ENCODE measurements at regions not wholly inside any gene's neighbourhood (a gene's known extent, or its start where the extent isn't known, plus 50 kb on each side); places are given as distances from the start of the nearest gene placed in this dataset.

DNA sequence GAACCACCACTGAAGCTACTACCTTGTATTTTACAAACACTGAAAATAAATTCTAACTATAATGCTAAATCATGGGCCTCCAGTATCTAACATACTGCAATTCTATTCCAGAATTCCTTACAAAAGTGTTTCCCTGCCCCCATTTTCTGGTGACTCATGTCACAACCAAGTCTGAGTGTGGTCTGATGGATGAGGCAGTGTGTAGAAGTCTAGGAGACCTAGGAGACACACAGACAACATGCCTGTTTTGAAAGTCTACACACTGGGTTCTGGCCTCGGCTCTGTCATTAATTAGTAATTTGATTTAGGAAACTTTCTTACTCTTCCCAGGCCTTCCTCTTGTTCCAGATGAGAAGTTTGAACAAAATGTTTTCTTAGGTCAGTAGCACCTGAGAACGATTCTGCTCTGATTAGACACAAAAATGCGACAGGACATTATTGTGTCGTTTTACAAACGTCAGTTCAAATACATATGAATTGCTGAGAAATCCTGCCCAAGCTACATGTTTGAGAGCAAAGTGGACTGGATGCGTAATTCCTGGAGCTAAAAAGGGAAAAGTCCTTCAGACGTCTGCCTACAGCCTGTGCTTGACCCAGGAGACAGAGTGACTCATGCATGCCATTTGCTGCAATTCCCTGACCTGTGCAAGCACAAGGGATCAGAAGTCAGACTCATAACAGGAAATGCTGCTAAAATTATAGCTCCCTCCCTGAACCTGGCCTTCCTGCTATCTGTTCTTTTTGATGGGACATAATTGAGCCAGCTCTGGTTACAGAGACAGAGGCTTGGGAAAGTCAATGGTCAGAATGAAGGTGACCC, 494.4 kb downstream of the SOX11 start:
- no peak for FAIRE-seq
- Histone ChIP-seq H2BK15ac (ENCODE audit: low read length) (no peak overlapping the region), H2BK120ac (replicated peaks; ENCODE audit: low read depth, low read length) (no peak overlapping the region), H2AK5ac (ENCODE audit: low read depth, low read length) (no peak overlapping the region), H3K27me3 (replicated peaks in 1 of 4; ENCODE audit: control insufficient read depth in 3 of 4, extremely low read depth in 1 of 4, insufficient read depth in 3 of 4, low read length in 3 of 4) (no peaks in the 10 kb centered on the region), H4K8ac (ENCODE audit: extremely low read depth, insufficient read depth, low read length) (no peak overlapping the region), H2AFZ (ENCODE audit: low read length) (peak overlapping the region; percentile 79; the same call in 1 of the 2 replicates), H4K20me1 (replicated peaks in 1 of 2; ENCODE audit: control insufficient read depth in 1 of 2, insufficient read depth in 2 of 2, low read length in 2 of 2) (no peaks in the 10 kb centered on the region), H3K27ac (ENCODE audit: low read depth, low read length) (no peak overlapping the region), H3K79me1 (ENCODE audit: low read depth, low read length) (no peaks in the 10 kb centered on the region), H2BK5ac (ENCODE audit: low read depth, low read length) (no peak overlapping the region), H4K91ac (replicated peaks; ENCODE audit: insufficient read length, low read length) (no peak overlapping the region), H3K9ac (replicated peaks in 1 of 4; ENCODE audit: extremely low read depth in 1 of 4, low read depth in 3 of 4, low read length in 3 of 4) (no peak overlapping the region), H2BK20ac (ENCODE audit: low read length) (no peak overlapping the region), H3K14ac (ENCODE audit: insufficient read length) (no peak overlapping the region), H3K9me3 (ENCODE audit: insufficient read depth in 2 of 2, low read depth in 1 of 2, low read length in 1 of 2) (no peaks in the 10 kb centered on the region), H3K4ac (replicated peaks; ENCODE audit: insufficient read length, low read depth, low read length) (no peak overlapping the region), H3K4me3 (ENCODE audit: extremely low read depth in 1 of 4, insufficient read depth in 2 of 4, low read depth in 3 of 4, low read length in 4 of 4) (no peak overlapping the region), H2BK12ac (ENCODE audit: low read depth, low read length) (no peak overlapping the region), H3K56ac (replicated peaks; ENCODE audit: insufficient read length, low read depth, low read length) (no peak overlapping the region), H3K4me1 (replicated peaks in 1 of 4; ENCODE audit: control insufficient read depth in 3 of 4, insufficient read depth in 4 of 4, low read length in 3 of 4) (peaks cover 0 to 5% (median 0%) of the 10 kb centered on the region in 4 experiments; a peak in 1 of 7 replicates), H3K23me2 (ENCODE audit: low read depth, low read length) (no peaks in the 10 kb centered on the region; the same call in 1 of the 2 replicates), H4K5ac (ENCODE audit: insufficient read length, low read depth, low read length) (no peak overlapping the region), H3K23ac (ENCODE audit: insufficient read length) (no peak overlapping the region), H3K36me3 (ENCODE audit: control insufficient read depth in 2 of 4, insufficient read depth in 4 of 4, low read length in 3 of 4) (no peaks in the 10 kb centered on the region), H3K79me2 (ENCODE audit: control insufficient read depth in 1 of 2, insufficient read depth in 2 of 2, low read length in 2 of 2) (no peaks in the 10 kb centered on the region), H3K4me2 (ENCODE audit: insufficient read depth in 1 of 2, low read depth in 2 of 2, low read length in 2 of 2) (no peak overlapping the region), H3K18ac (ENCODE audit: extremely low read depth, low read length) (no peak overlapping the region)
- DNase-seq (ENCODE audit: low read depth in 1 of 2, low spot score in 2 of 2), result no peak
- ChIA-PET CTCF (ENCODE audit: partially characterized antibody) (no interaction called here), POLR2A (ENCODE audit: partially characterized antibody) (no interaction called here)
- 91% methylated on average over 7 of the region's 7 CpGs; no CpG with 5 or more reads in 1 of the 2 experiments for WGBS, 2 experiments (ENCODE audit: extremely low coverage in 1 of 2, insufficient coverage in 1 of 2, insufficient read length in 1 of 2, insufficient replicate concordance in 2 of 2, low coverage in 1 of 2, low lambda C conversion rate in 2 of 2, missing lambda C conversion rate in 1 of 2)
- TF ChIP-seq FOSL1 (IDR thresholded peaks at IDR 0.05; ENCODE audit: insufficient read depth, low read depth, low read length) (no peak), NANOG (IDR thresholded peaks at IDR 0.05; ENCODE audit: insufficient read depth, low read depth, low read length, poor library complexity, severe bottlenecking) (no peak), SP1 (IDR thresholded peaks at IDR 0.05; ENCODE audit: low read depth, low read length) (no peak), SP2 (IDR thresholded peaks at IDR 0.05; ENCODE audit: low read length) (no peak), BRCA1 (IDR thresholded peaks at IDR 0.05; ENCODE audit: low read depth, low read length) (no peak), EP300 (IDR thresholded peaks at IDR 0.05; ENCODE audit: borderline replicate concordance in 1 of 2, low read depth in 2 of 2, low read length in 2 of 2) (no peak), SAP30 (IDR thresholded peaks at IDR 0.05; ENCODE audit: insufficient read depth, insufficient replicate concordance, low read length) (no peak), YY1 (IDR thresholded peaks at IDR 0.05; ENCODE audit: low read depth, low read length) (no peak), KDM5A (IDR thresholded peaks at IDR 0.05; ENCODE audit: low read length) (no peak), KDM1A (IDR thresholded peaks at IDR 0.05; ENCODE audit: borderline replicate concordance, low read length) (no peak), SIX5 (IDR thresholded peaks at IDR 0.05; ENCODE audit: low read depth, low read length) (no peak)
- TF ChIP-seq, protein P1, sequence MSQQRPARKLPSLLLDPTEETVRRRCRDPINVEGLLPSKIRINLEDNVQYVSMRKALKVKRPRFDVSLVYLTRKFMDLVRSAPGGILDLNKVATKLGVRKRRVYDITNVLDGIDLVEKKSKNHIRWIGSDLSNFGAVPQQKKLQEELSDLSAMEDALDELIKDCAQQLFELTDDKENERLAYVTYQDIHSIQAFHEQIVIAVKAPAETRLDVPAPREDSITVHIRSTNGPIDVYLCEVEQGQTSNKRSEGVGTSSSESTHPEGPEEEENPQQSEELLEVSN (IDR thresholded peaks at IDR 0.05), result no peak

All from H1 (cell line).